G401 (cell line): ENCODE measurements at regions not wholly inside any gene's neighbourhood (a gene's known extent, or its start where the extent isn't known, plus 50 kb on each side); places are given as distances from the start of the nearest gene placed in this dataset.
A peak's percentile ranks its signal among the peaks of the same experiment; 100 is the strongest.

ENCODE experiments used
- DNase-seq: peaks from one replicate; pipeline ENCODE4 v3.0.0-alpha.2; 2015; ENCODE audit warnings: low spot score
- in situ Hi-C: cut with HindIII; loops from 2 replicates; pipeline ENCODE4 v1.10.0; 2016; ENCODE audit warnings: low sequenced_read_pairs, mixed read lengths

GRCh38 chr15:91692596-91692995 is 160.9 kb upstream of the SLCO3A1 start:
- no peak for DNase-seq
- in situ Hi-C loops, result no loop called here

GRCh38 chr15:91694131-91694830 is 159.2 kb upstream of the SLCO3A1 start:
- in situ Hi-C loops, result no loop called here

GRCh38 chr15:91694831-91695210 is 158.7 kb upstream of the SLCO3A1 start:
- DNase-seq, result peak; percentile 10
- in situ Hi-C loops, result no loop called here

More at GRCh38 chr15:91694131-91694830, 159.2 kb upstream of the SLCO3A1 start:
- no peak for DNase-seq

DNA sequence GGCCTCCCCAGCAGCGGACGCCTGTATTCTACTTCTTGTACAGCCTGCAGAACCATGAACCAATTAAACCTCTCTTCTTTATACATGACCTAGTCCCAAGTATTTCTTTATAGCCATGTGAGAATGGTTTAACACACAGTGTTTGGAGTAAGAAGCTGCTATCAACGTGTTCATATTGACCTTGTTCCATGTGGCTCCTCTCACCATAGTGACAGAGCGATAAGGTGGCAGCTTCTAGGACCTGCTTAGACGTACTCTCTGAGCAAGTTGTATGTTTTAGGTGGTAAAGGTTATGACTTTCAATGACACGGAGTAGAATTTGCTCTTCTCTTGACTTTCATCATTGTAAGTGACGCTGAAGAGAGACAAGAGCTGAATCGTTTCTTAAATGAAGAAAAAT is 157.7 kb upstream of the SLCO3A1 start:
- in situ Hi-C loops, result no loop called here
- DNase-seq, result no peak

DNA sequence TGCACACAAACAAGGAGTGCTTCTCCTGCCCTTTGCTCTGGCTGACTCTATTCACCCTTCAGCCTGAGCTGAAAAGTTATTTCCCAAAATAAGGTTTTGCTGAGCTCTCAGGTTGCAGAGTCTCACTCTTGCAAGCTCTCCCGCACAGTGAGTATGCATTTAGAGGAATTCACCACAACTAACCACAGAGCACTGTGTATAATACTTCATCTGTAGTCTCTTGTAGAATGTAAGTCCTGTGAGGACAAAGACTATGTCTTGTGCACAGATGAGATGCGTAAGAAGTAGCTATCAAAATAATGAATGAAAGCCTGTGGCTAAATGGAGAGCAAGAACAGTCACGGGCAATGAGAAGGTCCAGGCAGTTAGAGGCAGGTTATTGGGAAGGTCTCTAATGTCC is 156.5 kb upstream of the SLCO3A1 start:
- in situ Hi-C loops, result no loop called here
- DNase-seq, result no peak

- in situ Hi-C loops, result no loop called here
- no peak for DNase-seq
Observed at GRCh38 chr15:91698241-91698640, 155.3 kb upstream of the SLCO3A1 start.

DNA sequence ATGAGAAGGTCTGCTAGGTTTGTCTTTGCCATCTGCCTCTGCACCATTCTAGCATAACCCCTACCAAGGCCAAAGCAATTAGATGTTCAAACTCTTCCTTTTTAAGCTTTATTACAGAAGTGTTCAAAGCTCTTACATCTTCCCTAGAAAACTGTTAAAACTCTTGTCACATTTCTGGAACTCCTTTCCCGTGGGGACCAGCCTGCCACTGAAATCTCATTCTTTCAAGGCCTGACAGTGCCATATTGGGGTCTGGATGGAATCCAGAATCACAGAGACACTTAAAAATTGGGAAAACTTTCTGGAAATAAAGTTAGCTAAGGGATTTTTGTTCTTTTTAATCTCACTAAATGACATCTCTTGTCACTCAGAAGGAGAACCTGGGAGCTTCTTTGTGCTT is 153.8 kb upstream of the SLCO3A1 start:
- no peak for DNase-seq
- in situ Hi-C loops, result no loop called here

GRCh38 chr15:91703274-91703673 is 150.2 kb upstream of the SLCO3A1 start:
- DNase-seq, result no peak
- in situ Hi-C loops, result no loop called here

GRCh38 chr15:91704343-91704742 is 149.2 kb upstream of the SLCO3A1 start:
- in situ Hi-C loops, result no loop called here
- no peak for DNase-seq

DNA sequence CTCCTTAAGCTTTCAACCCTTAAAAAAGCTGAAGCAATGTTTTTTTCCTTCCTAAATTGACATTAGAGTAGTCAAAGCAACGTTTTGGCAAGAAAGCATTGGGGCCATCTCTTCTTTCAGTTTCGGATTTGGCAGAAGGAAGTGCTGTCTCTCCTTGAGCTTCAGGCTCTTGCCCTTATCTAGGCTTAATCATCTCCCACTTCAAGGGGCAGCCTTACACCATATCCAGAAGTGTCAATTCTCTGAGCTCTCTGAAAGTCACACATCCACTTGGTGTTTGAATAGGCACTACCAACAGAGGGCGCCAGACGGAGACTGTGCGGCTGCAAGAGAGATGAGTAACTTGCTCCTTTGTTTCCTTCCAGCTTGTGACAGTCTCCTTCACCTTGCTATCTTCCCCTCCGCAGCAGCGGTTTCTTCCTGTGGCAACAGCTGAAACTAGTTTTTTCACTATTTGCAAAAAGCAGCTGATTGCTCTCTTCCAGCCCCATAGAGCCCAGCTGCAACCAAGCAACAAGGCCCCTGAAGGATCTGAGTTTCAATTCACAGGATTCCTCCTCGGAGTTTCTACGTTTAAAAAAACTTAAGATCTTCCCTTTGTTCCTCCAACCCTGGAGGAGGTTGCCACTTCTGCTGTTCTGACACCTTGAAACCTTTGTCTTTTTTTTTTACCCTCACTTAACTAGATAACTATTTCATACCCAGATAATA is 147.0 kb upstream of the SLCO3A1 start:
- peak; percentile 54 for DNase-seq
- in situ Hi-C loops, result no loop called here

GRCh38 chr15:91710080-91710698 is 143.3 kb upstream of the SLCO3A1 start:
- in situ Hi-C loops, result no loop called here
- DNase-seq, result no peak

DNA sequence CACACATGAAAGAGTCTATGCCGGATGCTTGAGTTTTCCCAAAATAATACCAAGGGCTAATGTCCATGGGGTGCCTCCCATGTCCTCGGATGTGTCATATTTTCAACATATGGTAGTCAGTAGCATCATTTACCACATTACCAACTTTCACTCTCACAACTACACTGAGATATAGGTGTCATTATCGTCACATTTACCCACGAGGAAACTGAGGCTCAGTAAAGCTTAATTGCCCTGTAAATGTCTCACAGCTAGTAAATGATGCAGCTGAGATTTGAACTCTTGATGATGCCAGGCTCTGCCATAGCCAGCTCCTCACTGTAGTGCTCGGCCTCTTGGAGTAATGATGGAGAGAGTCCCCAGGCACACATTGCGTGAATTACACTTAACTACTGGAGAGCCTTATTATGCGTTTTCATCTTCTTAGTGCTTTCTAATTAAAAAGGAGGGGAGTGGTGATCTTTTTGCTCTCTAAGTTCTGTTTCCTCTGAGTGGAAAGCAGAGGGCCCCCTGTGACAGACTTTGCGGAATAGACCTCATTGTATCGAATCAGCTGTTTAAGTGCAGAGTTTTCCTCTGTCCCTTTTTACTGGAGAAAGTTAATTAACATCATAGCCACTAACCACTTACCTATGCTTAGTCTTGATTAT is 142.0 kb upstream of the SLCO3A1 start:
- in situ Hi-C loops, result no loop called here
- no peak for DNase-seq

DNA sequence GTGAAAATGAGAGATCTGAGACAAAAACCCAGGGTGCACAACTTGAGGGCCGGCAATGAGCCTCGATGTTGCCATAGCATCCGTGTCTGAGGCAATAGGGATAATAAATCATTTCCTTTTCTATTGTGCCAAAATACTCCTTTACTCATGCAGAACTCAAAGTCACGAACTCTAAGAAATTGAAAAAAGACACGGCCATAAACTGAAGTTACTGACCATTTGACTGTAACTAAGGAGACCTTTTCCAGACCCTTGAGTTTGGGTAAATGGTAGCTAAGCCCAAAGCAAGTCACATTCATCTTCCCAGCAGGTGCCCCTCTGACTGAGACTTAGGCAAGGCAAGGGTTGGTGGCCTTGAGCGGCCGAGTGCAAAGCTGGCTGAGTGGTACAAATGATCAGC is 141.2 kb upstream of the SLCO3A1 start:
- in situ Hi-C loops, result no loop called here
- DNase-seq, result no peak

DNA sequence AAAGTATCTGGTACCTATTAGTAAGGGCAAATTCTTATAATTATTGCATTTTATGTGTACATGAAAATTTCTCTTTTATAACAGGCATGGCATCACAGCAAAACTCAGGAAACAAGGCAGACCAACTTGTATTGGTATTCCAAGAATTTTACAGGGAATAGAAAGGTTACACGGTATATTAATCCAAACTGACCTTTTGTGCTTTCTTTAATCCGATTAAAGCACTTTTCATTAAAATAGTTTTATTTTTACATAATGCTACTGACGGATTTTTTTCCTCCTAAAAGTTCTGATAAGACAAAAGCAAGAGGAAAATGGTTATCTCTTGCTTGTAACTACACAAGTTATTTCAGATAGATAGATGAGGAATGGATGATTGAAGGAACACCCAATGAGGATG is 137.0 kb upstream of the SLCO3A1 start:
- in situ Hi-C loops, result no loop called here
- no peak for DNase-seq

DNA sequence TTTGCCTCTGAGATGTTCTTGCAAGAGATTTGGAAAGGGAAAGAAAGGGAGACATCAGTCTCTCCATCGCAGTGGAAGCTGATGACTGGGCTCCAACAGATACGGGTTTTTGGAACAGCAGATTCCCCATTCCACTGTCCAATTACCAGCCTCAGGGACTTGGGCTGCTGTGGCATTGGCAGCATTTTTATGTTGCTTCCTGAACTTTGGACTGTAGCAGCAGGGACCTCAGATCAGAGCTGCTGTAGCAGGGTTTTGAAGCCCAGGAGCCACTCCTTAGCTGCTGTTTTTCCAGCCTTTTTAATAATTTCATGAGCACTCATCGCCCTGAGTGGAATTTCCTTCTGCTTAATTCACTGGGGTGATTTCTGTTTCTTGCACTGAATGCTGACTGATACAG is 135.7 kb upstream of the SLCO3A1 start:
- DNase-seq, result no peak
- in situ Hi-C loops, result no loop called here

DNA sequence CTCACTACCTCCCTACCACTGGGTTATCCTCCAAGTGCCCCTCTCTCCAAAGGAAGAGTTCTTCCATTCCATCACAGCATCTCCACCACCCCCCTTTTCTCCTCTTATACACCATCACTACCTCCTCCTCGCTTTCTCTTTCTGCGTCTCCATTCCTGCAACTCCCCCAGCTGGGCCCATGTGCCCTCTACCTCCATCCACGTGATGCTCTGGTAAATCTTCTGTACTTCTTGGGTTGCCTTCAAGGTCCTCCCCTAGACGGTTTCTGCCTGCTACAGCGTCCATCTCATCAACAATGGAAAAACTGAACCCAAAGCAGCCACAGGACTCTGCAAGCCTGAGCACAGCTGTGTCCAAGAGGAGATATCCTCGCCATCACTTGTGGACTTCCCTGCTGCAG is 129.5 kb upstream of the SLCO3A1 start:
- no peak for DNase-seq
- in situ Hi-C loops, result no loop called here

DNA sequence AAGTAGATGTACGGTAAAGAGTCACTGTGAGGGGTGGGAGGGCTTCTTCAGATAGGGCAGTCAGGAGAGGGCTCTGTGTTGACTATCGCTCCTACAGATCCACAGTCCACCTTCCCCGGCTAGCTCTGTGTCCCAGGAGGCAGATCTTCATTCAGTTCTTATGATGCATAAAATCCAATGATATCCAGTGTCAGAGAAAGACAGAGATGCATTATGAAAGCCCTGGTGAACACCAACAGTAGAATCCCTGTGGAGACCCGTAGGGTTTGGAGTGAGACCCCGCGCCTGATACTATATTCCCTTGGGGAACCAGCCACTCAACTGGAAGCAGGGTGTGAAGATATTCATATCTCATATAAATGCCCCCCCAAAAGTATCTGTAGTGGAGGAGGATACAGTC is 119.8 kb upstream of the SLCO3A1 start:
- DNase-seq, result no peak
- in situ Hi-C loops, result no loop called here

GRCh38 chr15:91737151-91737818 is 116.2 kb upstream of the SLCO3A1 start:
- in situ Hi-C loops, result no loop called here
- no peak for DNase-seq

DNA sequence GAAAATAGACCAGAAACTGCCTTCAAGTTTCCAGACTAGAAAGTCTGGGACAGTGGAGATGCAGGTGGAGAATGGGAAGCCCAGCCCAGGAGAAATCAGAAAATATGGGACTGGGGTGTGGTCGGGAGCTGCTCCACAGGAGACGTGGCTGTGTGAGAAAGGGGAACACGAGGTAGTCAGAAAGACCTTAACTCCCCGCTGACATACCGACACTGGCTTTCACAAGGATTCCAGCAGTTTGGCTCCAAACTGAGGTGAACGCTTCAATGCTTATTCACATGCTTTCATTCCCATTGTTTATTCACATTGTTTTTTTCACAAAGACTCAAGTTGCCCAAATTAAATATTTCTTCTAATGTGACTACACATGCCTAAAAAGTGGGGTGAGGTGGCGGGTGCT is 111.5 kb upstream of the SLCO3A1 start:
- no peak for DNase-seq
- in situ Hi-C loops, result no loop called here

- DNase-seq, result peak; percentile 30
- in situ Hi-C loops, result no loop called here
Observed at GRCh38 chr15:91751611-91752010, 101.9 kb upstream of the SLCO3A1 start.
